GM19438 (cell line): ENCODE measurements at regions not wholly inside any gene's neighbourhood (a gene's known extent, or its start where the extent isn't known, plus 50 kb on each side); places are given as distances from the start of the nearest gene placed in this dataset.
"Not testable (repeated sequence)": the region's sequence is repeated elsewhere in the genome, so short reads cannot be mapped to it uniquely, and the experiment has no call there.

Source experiments
- ATAC-seq: cut with Tn5 transposase; IDR thresholded peaks from one replicate; pipeline ENCODE4 v1.9.1; 2021; ENCODE audit warnings: low read depth; ENCODE audit not compliant: unreplicated experiment

DNA sequence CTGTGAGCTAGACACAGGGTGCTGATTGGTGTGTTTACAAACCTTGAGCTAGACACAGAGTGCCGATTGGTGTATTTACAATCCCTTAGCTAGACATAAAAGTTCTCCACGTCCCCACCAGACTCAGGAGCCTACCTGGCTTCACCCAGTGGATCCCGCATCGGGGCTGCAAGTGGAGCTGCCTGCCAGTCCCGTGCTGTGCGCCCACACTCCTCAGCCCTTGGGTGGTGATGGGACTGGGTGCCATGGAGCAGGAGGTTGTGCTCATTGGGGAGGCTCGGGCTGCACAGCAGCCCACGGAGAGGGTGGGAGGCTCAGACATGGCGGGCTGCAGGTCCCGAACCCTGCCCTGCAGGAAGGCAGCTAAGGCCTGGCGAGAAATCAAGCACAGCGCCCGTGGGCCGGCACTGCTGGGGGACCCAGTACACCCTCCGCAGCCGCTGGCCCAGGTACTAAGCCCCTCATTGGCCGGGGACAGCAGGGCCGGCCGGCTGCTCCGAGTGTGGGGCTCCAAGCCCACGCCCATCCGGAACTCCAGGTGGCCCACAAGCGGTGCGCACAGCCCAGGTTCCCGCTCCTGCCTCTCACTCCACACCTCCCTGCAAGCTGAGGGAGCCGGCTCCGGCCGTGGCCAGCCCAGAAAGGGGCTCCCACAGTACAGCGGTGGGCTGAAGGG lies 158.6 kb downstream of the SPIN4 start:
- ATAC-seq, result not testable (repeated sequence)

GRCh38 chrX:63186137-63186536 lies 165.0 kb downstream of the SPIN4 start:
- ATAC-seq, result no peak

- not testable (repeated sequence) for ATAC-seq
Measured at GRCh38 chrX:63179852-63180251, 171.3 kb downstream of the SPIN4 start.

DNA sequence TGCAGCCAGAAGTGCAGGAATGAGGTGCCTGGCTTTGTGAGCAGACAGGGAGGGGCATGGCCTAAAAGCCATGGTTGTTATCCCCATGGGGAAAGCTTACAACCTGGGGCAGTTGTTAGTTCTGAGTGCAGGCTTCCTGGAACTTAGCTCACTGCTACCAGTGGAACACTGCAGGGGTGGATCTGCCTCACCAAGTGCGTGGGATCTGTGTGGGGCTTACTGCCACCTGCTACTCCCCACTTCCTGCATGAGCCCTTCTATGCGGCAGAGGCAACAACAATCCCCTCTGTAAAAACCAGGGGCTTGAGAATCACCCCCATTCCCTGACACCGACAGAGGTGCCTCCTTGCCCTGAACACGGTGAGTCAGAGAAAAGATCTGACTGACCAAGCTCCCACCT lies 174.6 kb downstream of the SPIN4 start:
- ATAC-seq, result not testable (repeated sequence)

DNA sequence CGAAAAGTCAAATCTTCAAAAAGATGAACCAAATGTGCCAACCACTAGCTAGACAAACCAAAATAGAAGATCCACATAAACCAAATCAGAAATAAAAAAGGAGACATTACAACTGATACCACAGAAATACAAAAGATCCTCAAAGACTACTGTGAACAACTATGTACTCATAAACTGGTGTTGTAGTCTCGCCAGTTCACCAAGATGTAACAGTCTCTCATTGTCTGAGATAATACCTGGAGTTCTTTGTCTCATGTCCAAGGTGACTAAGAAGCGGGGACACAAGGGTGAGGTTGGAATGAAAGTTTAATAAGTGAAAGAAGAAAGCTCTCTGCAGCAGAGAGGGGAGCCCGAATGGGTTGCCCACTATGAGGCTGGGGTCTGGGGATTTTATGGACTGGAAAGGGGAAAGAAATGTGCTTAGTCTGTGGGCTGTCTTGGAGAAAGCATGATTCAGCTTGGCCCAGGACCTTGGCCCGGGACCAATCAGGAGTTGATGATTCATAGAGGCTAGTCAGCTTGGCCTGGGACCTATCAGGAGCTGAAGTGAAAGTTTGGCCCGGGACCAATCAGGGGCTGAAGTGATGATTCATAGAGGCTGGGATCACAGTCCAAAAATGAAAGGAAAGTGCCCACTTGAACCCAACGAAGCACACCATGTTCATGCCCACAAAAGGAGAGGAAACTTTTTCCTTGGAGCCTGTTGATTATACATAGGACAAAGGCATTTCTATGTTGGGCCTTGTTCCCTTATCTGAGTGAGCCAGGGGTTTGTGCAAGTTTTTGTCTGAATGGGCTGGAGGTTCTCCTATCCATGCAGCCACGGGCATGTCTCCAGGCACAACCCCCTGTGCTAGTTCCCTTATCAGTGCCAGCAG lies 177.1 kb downstream of the SPIN4 start:
- ATAC-seq, result not testable (repeated sequence)

- not testable (repeated sequence) for ATAC-seq
Measured at GRCh38 chrX:63169416-63169815, 181.7 kb downstream of the SPIN4 start.

DNA sequence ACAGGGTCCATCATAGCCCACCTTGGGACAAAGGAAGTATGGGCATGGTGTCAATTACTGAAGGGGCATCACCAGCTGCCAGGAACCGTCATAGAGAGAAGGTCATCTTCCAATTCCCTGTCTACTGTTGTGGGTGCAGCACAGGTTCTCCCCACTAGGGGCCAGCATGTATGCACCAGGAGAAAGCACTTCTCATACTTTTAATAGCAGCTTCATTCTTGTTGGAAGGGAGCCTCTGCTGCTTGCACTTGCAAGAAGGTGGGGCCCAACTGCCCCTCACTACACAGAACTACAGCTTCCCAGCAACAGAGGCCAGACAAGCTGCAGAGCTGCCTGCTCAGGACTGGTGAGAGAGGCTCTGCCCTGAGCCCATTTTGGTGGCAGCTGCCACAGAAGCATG lies 182.2 kb downstream of the SPIN4 start:
- ATAC-seq, result not testable (repeated sequence)

GRCh38 chrX:63167002-63167401 lies 184.1 kb downstream of the SPIN4 start:
- ATAC-seq, result not testable (repeated sequence)

GRCh38 chrX:63160994-63161393 lies 190.1 kb downstream of the SPIN4 start:
- ATAC-seq, result not testable (repeated sequence)

- ATAC-seq, result not testable (repeated sequence)
Measured at GRCh38 chrX:63160340-63160739, 190.8 kb downstream of the SPIN4 start.

- not testable (repeated sequence) for ATAC-seq
Measured at GRCh38 chrX:63145526-63145925, 205.6 kb downstream of the SPIN4 start.

DNA sequence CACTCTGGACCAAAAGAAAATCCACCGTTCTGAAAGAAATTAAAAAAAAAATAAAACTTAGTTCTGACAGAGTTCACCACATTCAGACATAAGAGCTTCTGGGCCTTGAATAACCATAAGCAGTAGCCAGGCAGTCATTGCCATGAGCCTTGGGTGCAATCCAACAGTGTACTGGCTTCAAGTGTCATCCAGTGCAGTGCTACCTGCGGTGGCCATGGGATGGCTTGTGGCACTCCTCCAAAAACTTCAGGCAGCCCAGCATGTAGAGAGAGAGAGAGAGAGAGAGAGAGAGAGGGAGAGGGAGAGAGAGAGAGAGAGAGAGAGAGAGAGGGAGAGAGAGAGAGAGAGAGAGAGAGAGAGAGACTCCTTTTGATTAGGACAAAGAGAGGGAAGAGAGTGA lies 208.5 kb downstream of the SPIN4 start:
- ATAC-seq, result not testable (repeated sequence)

GRCh38 chrX:63135859-63136258 lies 215.3 kb downstream of the SPIN4 start:
- ATAC-seq, result not testable (repeated sequence)

GRCh38 chrX:63128509-63128908 lies 222.6 kb downstream of the SPIN4 start:
- ATAC-seq, result peak; percentile 65

GRCh38 chrX:63115196-63115595 lies 235.9 kb downstream of the SPIN4 start:
- ATAC-seq, result no peak

GRCh38 chrX:63101879-63102620 lies 249.1 kb downstream of the SPIN4 start:
- no peak for ATAC-seq

DNA sequence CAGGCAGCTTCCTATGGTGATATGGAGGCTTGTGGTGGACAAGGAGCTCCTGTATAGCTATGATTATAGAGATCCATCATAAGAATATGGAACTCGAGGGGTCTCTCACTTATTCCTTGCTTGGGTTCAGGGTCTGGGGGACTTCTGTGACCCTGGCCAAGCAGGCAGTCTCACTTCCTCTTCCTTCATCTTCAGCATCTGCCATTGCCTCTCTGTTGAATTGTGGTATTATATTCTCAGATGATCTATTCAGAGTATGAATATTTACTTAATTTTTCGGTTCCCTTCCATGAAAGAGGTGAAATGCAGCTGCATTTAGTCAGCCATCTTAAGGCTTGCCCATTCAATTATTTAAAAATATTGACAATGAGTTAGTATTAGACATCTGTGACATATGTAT lies 292.9 kb downstream of the SPIN4 start:
- ATAC-seq, result no peak

DNA sequence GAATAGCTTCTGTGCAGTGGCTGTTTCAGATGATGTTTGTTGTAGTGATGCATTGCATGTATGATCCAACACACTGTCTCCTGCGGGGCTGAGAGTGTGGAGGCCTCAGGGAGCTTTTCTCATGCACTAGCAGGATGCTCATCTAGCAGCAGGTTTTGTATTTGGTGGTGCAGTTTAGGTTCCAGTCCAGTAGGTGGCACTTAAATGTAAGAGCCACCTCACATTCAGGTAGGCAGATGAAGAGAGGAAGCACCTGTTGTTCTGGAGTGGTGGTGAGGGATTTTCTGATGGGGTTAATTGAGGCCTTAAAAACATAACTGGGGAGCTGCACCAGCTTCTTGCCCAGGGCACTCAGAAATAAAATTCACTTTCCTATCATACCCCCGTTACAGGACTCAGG lies 300.9 kb downstream of the SPIN4 start:
- ATAC-seq, result no peak

GRCh38 chrX:63032811-63033210 lies 318.3 kb downstream of the SPIN4 start:
- no peak for ATAC-seq

DNA sequence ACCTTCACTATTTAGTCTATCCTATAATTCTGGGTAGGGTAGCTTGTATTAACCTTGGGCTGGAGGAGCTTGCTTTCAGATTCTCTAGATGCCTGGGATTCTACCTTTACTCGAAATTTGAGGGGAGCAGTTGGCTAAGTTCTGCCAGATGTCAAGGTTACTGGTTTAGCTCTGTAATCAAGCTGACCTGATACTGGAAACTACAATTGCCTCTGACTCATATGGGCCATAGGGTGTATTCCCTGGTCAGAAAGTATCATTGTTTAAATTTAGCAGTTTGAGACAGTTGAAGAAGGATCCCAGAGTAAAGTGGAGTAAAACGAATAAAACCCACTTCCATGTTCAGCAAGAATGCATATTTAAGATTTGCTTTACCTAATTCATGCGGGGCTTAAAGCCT lies 337.6 kb downstream of the SPIN4 start:
- ATAC-seq, result no peak

GRCh38 chrX:63012574-63012973 lies 338.6 kb downstream of the SPIN4 start:
- ATAC-seq, result no peak
